HG02759 (cell line): ENCODE measurements at regions not wholly inside any gene's neighbourhood (a gene's known extent, or its start where the extent isn't known, plus 50 kb on each side); places are given as distances from the start of the nearest gene placed in this dataset.

Experiments used
- ATAC-seq: cut with Tn5 transposase; IDR thresholded peaks from one replicate; pipeline ENCODE4 v1.9.1; 2021; ENCODE audit warnings: mild to moderate bottlenecking, moderate library complexity; ENCODE audit not compliant: unreplicated experiment

GRCh38 chr15:79656151-79657000 lies 224.2 kb downstream of the MINAR1 start:
- no peak for ATAC-seq

- ATAC-seq: no peak
Measured at GRCh38 chr15:79657722-79658121, 225.6 kb downstream of the MINAR1 start.

- no peak for ATAC-seq
Measured at GRCh38 chr15:79659691-79660090, 227.6 kb downstream of the MINAR1 start.

DNA sequence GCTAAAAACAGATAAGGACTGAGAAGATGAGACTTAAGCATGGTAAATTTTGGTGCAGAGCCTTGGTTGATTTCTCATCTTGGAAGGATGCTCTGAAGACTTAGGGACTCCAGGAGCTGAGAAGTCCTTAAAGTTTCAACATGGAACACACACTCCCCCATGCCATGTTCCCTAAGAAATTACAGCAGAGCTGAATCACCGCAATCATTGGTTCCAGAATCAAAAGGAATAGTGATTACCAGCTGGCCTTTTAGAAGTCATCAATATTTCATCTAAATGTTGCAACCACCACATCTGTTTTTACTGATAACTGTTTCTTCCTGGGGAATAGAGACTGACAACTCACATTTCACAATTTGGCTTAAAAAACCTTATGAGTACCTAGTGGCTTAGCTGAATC lies 229.3 kb downstream of the MINAR1 start:
- no peak for ATAC-seq

DNA sequence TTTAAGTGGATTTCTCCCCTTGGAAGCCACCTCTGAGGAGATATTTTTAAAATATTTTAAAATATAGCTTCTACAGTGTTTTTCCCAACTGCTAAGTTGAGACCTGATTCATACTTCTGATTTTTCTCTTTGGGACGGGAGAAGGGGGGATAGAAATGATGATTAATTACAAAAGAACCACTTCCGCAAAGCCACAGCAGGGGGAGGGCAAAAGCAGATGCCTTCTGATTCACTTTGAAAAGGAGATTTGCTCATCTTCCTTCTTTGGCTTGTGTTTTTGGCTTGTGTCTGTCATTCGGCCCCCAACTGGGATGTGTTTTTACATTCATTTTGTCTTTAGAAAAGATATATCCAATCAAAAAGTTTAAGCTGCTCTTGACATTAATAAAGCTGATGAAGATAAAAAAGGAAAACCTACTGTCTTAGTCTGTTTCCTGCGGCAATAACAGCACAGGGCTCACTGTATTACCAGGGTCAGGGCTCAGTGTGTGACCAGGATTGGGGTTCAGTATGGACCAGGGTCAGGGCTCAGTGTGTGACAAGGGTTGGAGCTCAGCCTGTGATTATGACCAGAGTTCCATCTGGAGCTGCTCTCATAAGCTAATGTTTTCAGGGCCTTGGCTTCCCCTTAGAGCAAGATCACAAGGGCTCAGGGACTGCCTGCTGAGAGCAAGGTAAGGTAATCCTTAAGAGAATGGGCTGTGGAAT lies 223.2 kb downstream of the MTHFS start:
- ATAC-seq: peak; percentile 77

DNA sequence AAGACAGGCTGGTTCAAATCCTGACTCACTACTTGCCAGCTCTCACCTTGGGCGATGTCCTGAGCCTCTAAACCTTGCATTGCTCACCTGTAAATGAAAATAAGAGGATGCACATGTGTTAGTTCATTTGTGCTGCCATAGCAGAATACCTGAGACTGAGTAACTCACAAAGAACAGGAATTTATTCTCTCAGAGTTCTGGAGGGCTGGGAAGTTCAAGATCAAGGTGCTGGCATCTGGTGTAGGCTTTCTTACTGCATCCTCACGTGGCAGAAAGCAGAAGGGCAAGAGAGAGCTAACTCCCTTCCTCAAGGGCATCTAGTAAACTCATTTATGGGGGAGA lies 222.7 kb downstream of the MTHFS start:
- no peak for ATAC-seq

GRCh38 chr15:79675982-79676381 lies 220.8 kb downstream of the MTHFS start:
- ATAC-seq: no peak

DNA sequence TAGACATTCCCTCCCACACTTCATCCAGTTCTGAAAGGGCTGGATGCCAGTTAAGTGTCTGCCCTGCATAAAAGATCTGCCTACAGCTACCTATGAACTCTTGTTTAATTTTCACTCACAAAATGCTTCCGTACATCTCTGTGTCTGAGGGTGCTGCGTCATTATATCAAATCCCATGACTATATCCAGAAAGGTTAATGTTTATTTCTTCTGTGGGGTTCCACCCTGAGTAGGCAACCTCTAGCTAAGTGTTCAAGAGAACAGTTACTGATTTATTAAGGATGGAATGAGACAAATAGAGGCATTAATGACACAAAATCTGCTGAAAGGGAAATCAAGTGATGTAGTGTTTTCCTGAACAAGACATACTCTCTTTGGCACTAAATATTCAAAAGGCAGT lies 220.2 kb downstream of the MTHFS start:
- ATAC-seq: no peak

DNA sequence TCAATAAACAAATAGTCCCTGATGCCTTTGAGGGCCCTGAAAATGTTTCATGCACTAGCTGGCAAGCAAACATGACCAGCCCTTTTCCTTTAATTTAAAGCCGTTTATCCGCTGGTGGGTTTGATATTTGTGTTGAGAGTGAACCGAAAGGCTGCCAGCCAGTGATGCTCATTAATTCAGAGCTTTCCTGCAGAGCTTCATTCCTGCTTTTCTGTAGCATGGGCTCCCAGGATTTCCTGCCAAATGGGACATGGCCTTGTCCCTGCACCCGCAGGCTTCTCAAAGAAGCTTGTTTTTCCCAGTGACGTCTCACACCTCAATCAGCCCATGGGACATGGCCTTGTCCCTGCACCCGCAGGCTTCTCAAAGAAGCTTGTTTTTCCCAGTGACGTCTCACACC lies 219.6 kb downstream of the MTHFS start:
- no peak for ATAC-seq

DNA sequence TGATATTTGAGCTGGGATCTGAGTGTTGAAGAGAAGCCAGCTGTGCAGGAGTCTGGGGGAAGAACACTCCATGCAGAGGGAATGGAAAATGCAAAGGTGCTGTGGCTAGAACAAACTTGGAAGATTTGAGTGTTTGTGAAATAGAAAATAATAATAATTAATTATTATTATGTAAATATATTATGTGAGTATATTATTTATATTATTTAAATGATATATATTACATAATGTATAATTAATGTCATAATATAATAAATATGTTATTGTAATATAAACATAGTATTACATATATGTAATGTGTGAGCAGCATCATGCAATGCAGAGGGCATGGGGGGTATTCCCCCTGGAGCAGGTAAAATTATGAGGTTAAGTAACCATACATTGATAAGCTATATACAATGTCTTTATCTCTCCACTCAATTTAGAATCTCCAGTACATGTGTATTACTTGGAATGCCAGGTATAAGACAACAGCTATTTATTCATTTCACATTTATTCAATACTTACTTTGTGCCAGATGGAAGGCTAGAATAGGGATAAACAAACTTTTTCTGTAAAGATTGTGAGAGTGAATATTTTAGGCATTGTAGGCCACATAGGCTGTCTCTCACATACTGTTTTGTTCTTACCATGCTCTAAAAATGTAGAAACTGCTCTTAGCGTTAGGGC lies 218.6 kb downstream of the MTHFS start:
- ATAC-seq: no peak

DNA sequence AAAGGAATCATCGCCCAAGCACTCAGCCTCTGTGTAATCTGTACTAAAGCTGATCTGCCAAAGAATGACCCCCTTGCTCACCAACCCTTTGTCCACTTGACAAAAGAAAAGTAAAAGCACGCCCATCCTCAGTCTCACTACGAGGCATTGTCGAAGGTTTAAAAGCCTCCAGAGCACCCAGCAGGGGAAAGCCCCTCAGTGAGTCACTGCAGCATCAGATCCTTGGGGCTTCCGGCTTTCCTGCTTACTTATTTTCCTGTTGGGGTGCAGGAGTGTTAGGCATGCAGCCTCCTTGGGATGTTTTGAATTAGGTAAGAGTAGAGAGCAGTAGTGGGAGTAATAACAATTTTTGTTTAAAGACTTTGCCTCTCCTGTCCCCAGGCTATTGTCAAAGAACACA lies 216.1 kb downstream of the MTHFS start:
- peak; percentile 50 for ATAC-seq

DNA sequence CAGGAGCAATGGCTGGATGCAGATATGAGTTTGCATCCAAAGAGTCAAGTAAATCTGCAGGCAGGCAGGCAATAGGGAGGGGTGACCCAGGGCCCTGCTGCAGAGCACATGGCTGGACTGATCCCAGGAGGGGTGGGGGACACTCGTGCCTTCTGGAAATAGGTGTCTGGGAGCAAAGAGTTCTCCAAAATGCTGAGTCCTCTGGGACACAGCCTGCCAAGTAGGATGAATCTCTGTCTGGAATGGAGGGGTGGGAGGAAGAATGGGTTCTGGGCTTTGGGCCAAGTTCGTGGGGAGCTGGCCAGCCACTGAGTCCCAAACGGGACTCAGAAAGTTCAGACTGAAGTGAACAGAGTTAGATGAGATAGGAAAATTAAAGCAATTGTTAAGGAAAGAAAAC lies 214.5 kb downstream of the MTHFS start:
- no peak for ATAC-seq

DNA sequence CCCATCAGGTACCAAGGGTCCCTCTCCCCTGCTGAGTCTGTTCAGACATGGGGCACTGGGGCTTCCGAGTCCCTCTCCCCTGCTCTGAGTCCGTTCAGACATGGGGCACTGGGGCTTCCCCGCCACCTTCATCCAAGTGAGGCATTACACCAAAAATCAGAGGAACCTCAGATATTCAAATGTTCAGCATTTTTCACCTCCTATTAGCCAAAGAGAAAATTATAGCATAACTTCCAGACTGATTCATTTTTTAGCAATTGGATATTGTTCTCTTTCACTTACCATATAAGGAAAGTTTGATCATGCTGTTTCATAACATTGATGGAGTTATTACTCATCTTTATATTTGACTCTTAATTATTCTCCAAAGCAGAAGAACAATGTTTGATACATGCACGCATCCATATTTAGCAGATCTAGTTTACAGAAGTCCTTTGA lies 213.9 kb downstream of the MTHFS start:
- no peak for ATAC-seq

DNA sequence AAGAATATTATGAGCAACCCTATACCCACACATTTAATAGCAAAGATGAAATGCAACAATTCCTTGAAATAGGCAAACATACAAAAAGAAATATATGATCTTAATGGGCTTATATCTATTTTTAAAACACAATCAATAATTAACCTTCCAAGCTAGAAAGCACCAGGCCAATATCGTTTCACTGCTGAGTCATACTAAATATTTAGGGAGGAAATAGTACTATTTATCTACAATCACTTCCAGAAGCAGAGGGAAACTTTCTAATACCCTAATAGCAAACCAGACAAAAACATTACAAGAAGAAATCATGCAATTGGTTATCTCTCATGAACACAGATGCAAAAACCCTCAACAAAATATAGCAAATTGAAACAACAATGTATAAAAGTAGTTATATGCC lies 207.8 kb downstream of the MTHFS start:
- no peak for ATAC-seq

DNA sequence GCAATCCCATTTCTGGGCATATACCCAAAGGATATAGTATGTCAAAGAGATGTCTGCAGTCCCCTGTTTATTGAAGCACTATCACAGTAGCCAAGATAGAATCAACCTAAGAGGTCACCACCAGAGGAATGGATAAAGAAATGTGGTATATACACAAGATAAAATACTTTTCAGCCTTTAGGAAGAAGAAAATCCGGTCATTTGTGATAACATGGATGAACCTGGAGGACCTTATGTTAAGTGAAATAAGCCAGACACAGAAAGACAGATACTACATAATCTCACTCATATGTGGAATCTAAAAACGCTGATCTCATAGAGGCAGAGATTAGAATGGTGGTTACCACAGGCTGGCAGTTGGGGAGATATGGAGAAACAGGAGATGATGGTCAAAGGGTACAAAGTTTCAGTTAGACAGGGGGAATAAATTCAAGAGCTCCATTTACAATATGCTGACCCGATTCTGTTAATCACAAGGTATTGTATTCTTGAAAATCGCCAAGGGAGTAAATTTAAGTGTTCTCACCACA lies 195.8 kb downstream of the MTHFS start:
- no peak for ATAC-seq

DNA sequence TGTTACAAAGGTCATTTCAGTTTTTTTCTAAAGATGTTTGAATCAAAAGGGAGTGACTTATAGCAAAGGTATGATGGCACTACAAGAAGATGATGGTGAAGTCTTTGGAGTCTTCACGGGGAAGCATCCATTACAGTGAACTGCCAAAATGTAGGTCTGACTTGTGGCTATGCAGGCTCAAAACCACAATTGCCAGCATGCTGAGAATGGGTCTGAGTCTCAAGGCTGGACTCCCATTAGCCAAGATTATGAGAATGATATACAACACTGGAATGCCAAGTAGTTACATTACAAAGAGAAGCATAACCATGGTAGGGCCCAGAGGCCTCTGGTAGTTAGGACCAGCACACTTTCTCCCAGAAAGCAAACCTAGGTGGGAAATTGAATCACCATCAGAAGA lies 194.2 kb downstream of the MTHFS start:
- no peak for ATAC-seq

- ATAC-seq: no peak
Measured at GRCh38 chr15:79721256-79721655, 175.6 kb downstream of the MTHFS start.

- ATAC-seq: no peak
Measured at GRCh38 chr15:79724312-79724711, 172.5 kb downstream of the MTHFS start.

- ATAC-seq: no peak
Measured at GRCh38 chr15:79724804-79725203, 172.0 kb downstream of the MTHFS start.

DNA sequence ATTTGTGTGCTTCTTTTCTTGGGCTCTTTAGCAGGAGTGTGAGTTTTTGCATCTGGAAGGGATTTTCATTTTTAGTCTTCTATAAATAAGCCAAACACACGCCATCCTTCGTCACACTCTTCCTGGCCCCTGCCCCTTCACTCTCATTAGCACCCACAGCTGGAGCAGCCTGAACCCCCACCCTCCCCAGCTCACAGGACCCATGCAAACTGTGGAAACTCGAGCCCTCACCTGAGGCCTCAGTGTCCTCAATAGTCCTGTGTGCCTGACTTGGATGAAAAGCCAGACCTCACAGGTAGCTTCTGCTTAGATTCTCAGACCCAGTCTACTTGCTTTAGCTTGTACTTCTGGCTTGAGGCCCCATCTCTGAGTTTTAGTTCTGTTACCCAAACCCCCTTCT lies 167.9 kb downstream of the MTHFS start:
- ATAC-seq: no peak

DNA sequence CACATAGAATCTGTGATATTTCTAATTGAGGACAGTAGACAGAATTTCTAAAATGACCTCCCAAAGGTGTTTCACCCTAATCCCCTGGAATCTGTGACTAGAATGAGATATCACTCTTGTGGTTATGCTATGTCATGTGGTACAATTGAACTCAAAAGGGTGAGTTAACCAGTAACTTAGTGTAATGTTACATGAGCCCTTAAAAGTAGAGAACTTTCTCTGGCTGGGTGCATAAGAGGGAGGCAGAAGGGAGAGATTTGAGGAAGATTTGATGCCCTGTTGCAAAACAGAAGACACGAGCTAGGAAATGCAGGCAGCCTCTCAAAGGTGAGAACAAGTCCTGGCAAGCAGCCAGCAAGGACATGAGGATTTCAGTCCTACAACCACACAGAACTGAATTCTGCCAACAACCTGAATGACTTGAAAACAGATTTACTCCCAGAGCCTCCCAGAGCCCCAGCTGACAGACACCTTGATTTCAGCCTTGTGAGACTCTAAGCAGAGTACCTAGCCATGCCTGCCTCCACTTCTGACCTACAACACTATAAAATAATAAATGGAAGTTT lies 160.3 kb downstream of the MTHFS start:
- no peak for ATAC-seq
